B cell (primary cell): ENCODE measurements at regions not wholly inside any gene's neighbourhood (a gene's known extent, or its start where the extent isn't known, plus 50 kb on each side); places are given as distances from the start of the nearest gene placed in this dataset.
"Not testable (repeated sequence)": the region's sequence is repeated elsewhere in the genome, so short reads cannot be mapped to it uniquely, and the experiment has no call there.

Experiments used
- ATAC-seq: fragments of 200-7000 bp; cut with Tn5 transposase; one replicate; pipeline ENCODE4 v1.10.0; 2021; ENCODE audit warnings: low read depth, mild to moderate bottlenecking, moderate number of reproducible peaks, moderate library complexity
- CTCF ChIA-PET: fragments of 350-600 bp; sonication (Branson Sonifier 250); formaldehyde crosslinking; loops from one replicate; lab custom pipeline; 2021; ENCODE audit warnings: antibody characterized with exemption, inconsistent platforms; lab: Charles Lee
- POLR2A ChIA-PET: fragments of 350-600 bp; sonication (Branson Sonifier 250); formaldehyde crosslinking; loops from one replicate; lab custom pipeline; 2021; ENCODE audit warnings: antibody characterized with exemption; lab: Charles Lee
- DNase-seq: peaks from one replicate; pipeline ENCODE4 v3.0.0; 2013
- H2AFZ ChIP-seq: 2 replicates; pipeline ENCODE4 v1.6.1; 2012; ENCODE audit warnings: mild to moderate bottlenecking, low read depth, low read length; ENCODE audit not compliant: insufficient read depth, poor library complexity, severe bottlenecking
- H3K27ac ChIP-seq, 2 donors: 1 replicate in 1 of 2; 2 replicates in 1 of 2; pipeline ENCODE4 v1.5.1; 2012 to 2013; ENCODE audit warnings: low read length in 2 of 2, mild to moderate bottlenecking in 2 of 2, moderate library complexity in 1 of 2
- H3K27me3 ChIP-seq, 4 experiments: fragments of 200-600 bp in 1 of 4; sonication (generic) in 1 of 4; replicated peaks in 1 of 4; 1 replicate in 2 of 4; 2 replicates in 2 of 4; pipeline versions ENCODE4 v1.6.1 to v1.7.0; 2013 to 2016; ENCODE audit warnings: low read length in 3 of 4, mild to moderate bottlenecking in 2 of 4, mixed read lengths in 1 of 4, moderate library complexity in 1 of 4; ENCODE audit not compliant: insufficient read depth in 4 of 4, control insufficient read depth in 3 of 4; ENCODE audit errors: control extremely low read depth in 1 of 4
- H3K36me3 ChIP-seq, 2 experiments: replicated peaks in 1 of 2; 1 replicate in 1 of 2; 2 replicates in 1 of 2; pipeline versions ENCODE4 v1.6.1 to v1.7.1; 2013; ENCODE audit warnings: low read length in 1 of 2; ENCODE audit not compliant: insufficient read depth in 2 of 2, control insufficient read depth in 1 of 2; ENCODE audit errors: control extremely low read depth in 1 of 2, extremely low read depth in 1 of 2
- H3K4me1 ChIP-seq, 2 donors: fragments of 200-600 bp in 1 of 2; sonication (generic) in 1 of 2; 1 replicate in 1 of 2; 2 replicates in 1 of 2; pipeline versions ENCODE4 v1.5.1 to v1.6.1; 2013 to 2017; ENCODE audit warnings: low read length in 2 of 2; ENCODE audit not compliant: control insufficient read depth in 2 of 2, insufficient read depth in 2 of 2
- H3K4me2 ChIP-seq: replicated peaks from 2 replicates; pipeline ENCODE3; 2012; ENCODE audit warnings: mild to moderate bottlenecking, low read depth, low read length; ENCODE audit not compliant: poor library complexity, severe bottlenecking
- H3K4me3 ChIP-seq, 5 experiments: fragments of 200-600 bp in 1 of 5; sonication (generic) in 1 of 5; 1 replicate in 3 of 5; 2 replicates in 2 of 5; pipeline versions ENCODE4 v1.5.1 to v1.7.0; 2011 to 2016; ENCODE audit warnings: low read length in 4 of 5, mild to moderate bottlenecking in 4 of 5, low read depth in 2 of 5, control low read depth in 1 of 5, moderate library complexity in 1 of 5; ENCODE audit not compliant: insufficient read depth in 1 of 5; ENCODE audit errors: control extremely low read depth in 1 of 5, extremely low read depth in 1 of 5
- H3K79me2 ChIP-seq: fragments of 200-600 bp; sonication (generic); one replicate; pipeline ENCODE4 v1.6.0; 2016; ENCODE audit warnings: low read length; ENCODE audit not compliant: control insufficient read depth, insufficient read depth
- H3K9ac ChIP-seq: fragments of 200-600 bp; sonication (generic); 2 replicates; pipeline ENCODE4 v1.6.1; 2017; ENCODE audit warnings: mild to moderate bottlenecking, low read length, moderate library complexity
- H3K9me3 ChIP-seq, 3 donors: one replicate each; pipeline versions ENCODE4 v1.6.1 to v1.7.1; 2013; ENCODE audit warnings: low read length in 2 of 3; ENCODE audit not compliant: control insufficient read depth in 2 of 3, insufficient read depth in 1 of 3; ENCODE audit errors: control extremely low read depth in 1 of 3
- H4K20me1 ChIP-seq: 2 replicates; pipeline ENCODE4 v1.6.0; 2012; ENCODE audit warnings: mild to moderate bottlenecking, low read length; ENCODE audit not compliant: insufficient read depth, control insufficient read depth, poor library complexity, severe bottlenecking
- H3K27ac Mint-ChIP-seq: one replicate; pipeline ENCODE4 v1.8.0; 2021; ENCODE audit warnings: mixed read lengths
- H3K27me3 Mint-ChIP-seq: one replicate; pipeline ENCODE4 v1.8.0; 2021; ENCODE audit warnings: mixed read lengths
- H3K4me1 Mint-ChIP-seq: one replicate; pipeline ENCODE4 v1.8.0; 2021; ENCODE audit warnings: mixed read lengths
- H3K4me3 Mint-ChIP-seq: one replicate; pipeline ENCODE4 v1.8.0; 2021; ENCODE audit warnings: mixed read lengths
- H3K9me3 Mint-ChIP-seq: one replicate; pipeline ENCODE4 v1.8.0; 2022; ENCODE audit warnings: mixed read lengths; ENCODE audit not compliant: insufficient read depth
- CTCF ChIP-seq: fragments of 200-600 bp; IDR thresholded peaks from one replicate; pipeline ENCODE4 v1.8.0; 2022; ENCODE audit warnings: antibody characterized with exemption, mild to moderate bottlenecking
- EZH2 ChIP-seq: IDR thresholded peaks from 2 replicates; pipeline ENCODE4 v1.6.1; 2012; ENCODE audit warnings: borderline replicate concordance, low read depth, mild to moderate bottlenecking, moderate library complexity, low read length; ENCODE audit not compliant: insufficient read depth, poor library complexity, severe bottlenecking
- WGBS: methylation state at CpG from one replicate; pipeline ENCODE4 v1.1.5; 2013; ENCODE audit warnings: missing lambda C conversion rate; ENCODE audit not compliant: insufficient coverage; 5-methylcytosine and 5-hydroxymethylcytosine counted together
- intact Hi-C: fragments of 100-400 bp; cut with micrococcal nuclease; formaldehyde crosslinking; loops from one replicate; pipeline ENCODE4 v1.10.0; 2022

GRCh38 chrX:96502507-96502906 lies 182.1 kb upstream of the DIAPH2 start:
- no peaks in the 10 kb centered on the region for H3K79me2 ChIP-seq
- TF ChIP-seq CTCF (no peak), EZH2 (no peak)
- no peak overlapping the region for H3K9ac ChIP-seq
- Mint-ChIP-seq H3K27me3 (no peaks in the 10 kb centered on the region), H3K4me1 (no peaks in the 10 kb centered on the region), H3K9me3 (no peaks in the 10 kb centered on the region), H3K4me3 (no peak overlapping the region), H3K27ac (no peak overlapping the region)
- no CpG with 5 or more reads among the region's 2 CpGs for WGBS
- no peak overlapping the region for H2AFZ ChIP-seq
- ATAC-seq: no peak
- CTCF ChIA-PET: no interaction called here
- H4K20me1 ChIP-seq: no peaks in the 10 kb centered on the region
- H3K27ac ChIP-seq: no peak overlapping the region
- POLR2A ChIA-PET: no interaction called here
- H3K36me3 ChIP-seq: no peaks in the 10 kb centered on the region
- no peak for DNase-seq
- no peaks in the 10 kb centered on the region for H3K9me3 ChIP-seq
- H3K4me3 ChIP-seq: no peak overlapping the region
- no peaks in the 10 kb centered on the region for H3K27me3 ChIP-seq
- intact Hi-C loops: no loop called here
- no peaks in the 10 kb centered on the region for H3K4me1 ChIP-seq
- no peak overlapping the region for H3K4me2 ChIP-seq

- H3K27ac ChIP-seq, H3K4me1 Mint-ChIP-seq, POLR2A ChIA-PET, CTCF ChIA-PET, H3K27me3 ChIP-seq, H3K27ac Mint-ChIP-seq, H4K20me1 ChIP-seq, DNase-seq, H3K9ac ChIP-seq, ATAC-seq, H3K27me3 Mint-ChIP-seq, H3K4me1 ChIP-seq, H2AFZ ChIP-seq, H3K4me3 Mint-ChIP-seq, H3K36me3 ChIP-seq, H3K4me3 ChIP-seq, H3K79me2 ChIP-seq, H3K9me3 Mint-ChIP-seq, intact Hi-C loops, H3K4me2 ChIP-seq, H3K9me3 ChIP-seq: not testable (repeated sequence)
- WGBS: 100% methylated on average over 1 of the region's 2 CpGs
Measured at GRCh38 chrX:96529386-96529785, 155.3 kb upstream of the DIAPH2 start.
